Skin epidermis (tissue), 12 donors: ENCODE measurements at regions not wholly inside any gene's neighbourhood (a gene's known extent, or its start where the extent isn't known, plus 50 kb on each side); places are given as distances from the start of the nearest gene placed in this dataset.
"Not testable (repeated sequence)": the region's sequence is repeated elsewhere in the genome, so short reads cannot be mapped to it uniquely, and the experiment has no call there.

Experiments
- H3K27ac ChIP-seq, 21 experiments: fragments of 200-600 bp; sonication (generic) in 11 of 21; one replicate each; pipeline ENCODE4 v1.5.0; 2020; ENCODE audit warnings: mild to moderate bottlenecking in 3 of 21, inconsistent platforms in 2 of 21, moderate library complexity in 2 of 21
- H3K4me3 ChIP-seq, 7 experiments: fragments of 200-600 bp; sonication (generic) in 2 of 7; one replicate each; pipeline ENCODE4 v1.5.0; 2020; ENCODE audit warnings: inconsistent platforms in 2 of 7, mild to moderate bottlenecking in 2 of 7, moderate library complexity in 1 of 7

DNA sequence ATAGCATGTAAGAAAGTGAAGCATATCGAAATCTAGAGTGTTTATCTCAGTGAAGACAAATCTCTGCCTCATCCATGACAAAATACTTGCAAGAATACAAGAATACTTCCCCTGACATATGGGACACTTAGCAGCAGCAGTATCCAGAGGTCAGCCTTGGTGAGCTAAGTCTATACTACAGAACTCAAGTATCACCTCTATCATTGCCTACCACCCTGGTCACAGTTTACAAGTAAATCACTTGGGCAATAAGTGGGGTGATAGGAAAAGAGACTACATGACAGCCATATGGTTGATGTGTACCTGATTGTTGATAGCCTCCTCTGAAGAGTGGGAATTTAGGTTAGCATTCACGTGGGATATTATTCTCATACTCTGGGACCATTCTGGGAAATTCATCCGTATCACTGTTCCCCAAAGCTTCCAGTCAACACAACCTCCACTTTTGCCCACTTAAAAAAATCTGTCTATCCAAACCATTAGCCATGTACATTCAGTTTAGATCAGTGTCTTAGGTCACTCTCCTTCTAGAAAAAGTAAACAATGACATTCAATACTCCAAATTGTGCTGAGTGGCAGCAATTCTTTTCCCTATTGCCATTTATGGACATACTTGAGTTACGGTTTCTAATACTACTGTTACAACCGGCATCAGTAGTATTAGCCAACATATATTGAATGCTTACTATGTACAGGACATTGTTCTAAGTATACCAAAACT lies 118.2 kb upstream of the PRSS16 start:
- Histone ChIP-seq H3K4me3 (no peak overlapping the region), H3K27ac (peak overlapping the region in 1 of 21 experiments; percentile 16)

DNA sequence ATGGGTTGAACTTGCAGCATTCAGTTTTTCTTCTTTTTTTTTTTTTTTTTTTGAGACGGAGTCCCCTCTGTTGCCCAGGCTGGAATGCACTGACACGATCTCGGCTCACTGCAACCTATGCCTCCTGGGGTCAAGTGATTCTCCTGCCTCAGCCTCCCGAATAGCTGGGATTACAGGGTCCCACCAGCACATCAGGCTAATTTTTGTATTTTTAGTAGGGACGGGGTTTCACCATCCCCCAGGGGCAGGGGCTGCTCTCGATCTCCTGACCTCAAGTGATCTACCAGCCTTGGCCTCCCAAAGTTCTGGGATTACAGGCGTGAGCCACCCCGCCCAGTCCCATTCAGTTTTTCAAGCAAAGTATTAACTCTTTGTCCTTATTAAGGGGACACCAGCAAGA lies 117.6 kb upstream of the PRSS16 start:
- Histone ChIP-seq H3K4me3 (no peak overlapping the region), H3K27ac (no peak overlapping the region)

DNA sequence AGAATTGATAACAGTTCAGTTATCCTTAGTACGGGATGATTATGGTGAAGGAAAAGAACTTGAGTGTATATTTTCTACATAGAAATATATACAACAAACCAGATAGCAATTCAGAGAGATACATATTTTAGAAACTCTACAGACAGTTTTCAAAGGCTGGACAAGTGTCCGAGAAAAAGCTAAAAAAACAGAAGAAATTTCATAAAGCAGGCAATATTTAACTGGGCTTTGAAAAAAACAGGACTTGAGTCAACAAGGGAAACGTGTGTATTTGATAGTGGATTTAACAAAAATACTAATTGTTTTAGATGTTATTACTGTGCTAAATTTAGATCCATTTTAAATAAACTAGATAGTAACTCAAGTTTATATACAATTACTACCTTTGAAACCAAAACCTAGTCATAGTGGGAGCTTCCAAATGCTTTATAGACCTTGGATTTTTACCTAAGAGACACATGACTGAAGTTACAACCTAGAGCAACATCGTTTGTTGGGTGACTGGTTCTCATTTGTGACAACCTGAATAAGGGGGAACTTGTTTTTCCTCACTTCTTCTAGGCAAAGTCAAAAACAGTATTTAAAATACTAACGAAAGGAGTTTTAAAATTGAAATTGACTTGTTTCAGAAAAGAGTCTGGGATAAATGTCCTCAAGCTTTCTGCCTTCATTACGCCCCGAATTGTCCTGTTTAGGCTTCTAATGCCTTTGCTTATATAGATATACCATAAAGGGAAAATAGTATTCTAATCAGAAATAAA lies 116.7 kb upstream of the PRSS16 start:
- Histone ChIP-seq H3K27ac (peak overlapping the region in 17 of 21 experiments; percentile 26 to 87 (median 72)), H3K4me3 (peak overlapping the region; percentile 33 to 56 (median 51))

DNA sequence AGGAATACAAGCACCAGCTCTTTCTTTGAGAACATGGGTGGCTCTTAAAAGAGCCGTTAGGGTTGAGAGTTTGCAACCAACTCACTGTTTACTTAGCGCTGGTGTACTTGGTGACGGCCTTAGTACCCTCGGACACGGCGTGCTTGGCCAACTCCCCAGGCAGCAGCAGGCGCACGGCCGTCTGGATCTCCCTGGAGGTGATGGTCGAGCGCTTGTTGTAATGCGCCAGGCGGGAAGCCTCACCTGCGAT lies 115.3 kb upstream of the PRSS16 start:
- Histone ChIP-seq H3K4me3 (peak overlapping the region; percentile 33 to 56 (median 51)), H3K27ac (peak overlapping the region in 17 of 21 experiments; percentile 2 to 87 (median 71))

DNA sequence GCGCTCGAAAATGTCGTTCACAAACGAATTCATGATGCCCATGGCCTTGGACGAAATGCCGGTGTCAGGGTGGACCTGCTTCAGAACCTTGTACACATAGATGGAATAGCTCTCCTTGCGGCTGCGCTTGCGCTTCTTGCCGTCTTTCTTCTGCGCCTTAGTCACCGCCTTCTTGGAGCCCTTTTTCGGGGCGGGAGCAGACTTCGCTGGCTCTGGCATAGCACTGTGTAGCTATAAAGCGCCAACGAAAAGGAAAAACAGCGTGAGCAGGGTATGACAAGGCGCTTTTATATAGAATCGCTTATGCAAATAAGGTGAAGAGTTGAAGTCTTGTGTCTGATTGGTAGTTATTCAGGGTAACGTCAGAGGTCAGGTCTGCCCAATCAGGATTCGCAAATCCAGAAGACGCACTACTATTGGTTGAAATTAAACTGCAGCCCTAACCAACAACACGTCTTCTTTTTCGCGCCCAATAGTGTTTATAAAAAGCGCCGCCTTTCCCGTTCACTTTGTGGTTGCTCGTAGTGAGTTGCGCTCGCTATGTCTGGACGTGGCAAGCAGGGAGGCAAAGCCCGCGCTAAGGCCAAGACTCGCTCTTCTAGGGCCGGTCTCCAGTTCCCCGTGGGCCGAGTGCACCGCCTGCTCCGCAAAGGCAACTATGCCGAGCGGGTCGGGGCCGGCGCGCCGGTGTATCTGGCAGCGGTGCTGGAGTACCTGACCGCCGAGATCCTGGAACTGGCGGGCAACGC lies 114.8 kb upstream of the PRSS16 start:
- Histone ChIP-seq H3K4me3 (peak overlapping the region; percentile 41 to 58 (median 51)), H3K27ac (peak overlapping the region in 20 of 21 experiments; percentile 46 to 87 (median 72))

DNA sequence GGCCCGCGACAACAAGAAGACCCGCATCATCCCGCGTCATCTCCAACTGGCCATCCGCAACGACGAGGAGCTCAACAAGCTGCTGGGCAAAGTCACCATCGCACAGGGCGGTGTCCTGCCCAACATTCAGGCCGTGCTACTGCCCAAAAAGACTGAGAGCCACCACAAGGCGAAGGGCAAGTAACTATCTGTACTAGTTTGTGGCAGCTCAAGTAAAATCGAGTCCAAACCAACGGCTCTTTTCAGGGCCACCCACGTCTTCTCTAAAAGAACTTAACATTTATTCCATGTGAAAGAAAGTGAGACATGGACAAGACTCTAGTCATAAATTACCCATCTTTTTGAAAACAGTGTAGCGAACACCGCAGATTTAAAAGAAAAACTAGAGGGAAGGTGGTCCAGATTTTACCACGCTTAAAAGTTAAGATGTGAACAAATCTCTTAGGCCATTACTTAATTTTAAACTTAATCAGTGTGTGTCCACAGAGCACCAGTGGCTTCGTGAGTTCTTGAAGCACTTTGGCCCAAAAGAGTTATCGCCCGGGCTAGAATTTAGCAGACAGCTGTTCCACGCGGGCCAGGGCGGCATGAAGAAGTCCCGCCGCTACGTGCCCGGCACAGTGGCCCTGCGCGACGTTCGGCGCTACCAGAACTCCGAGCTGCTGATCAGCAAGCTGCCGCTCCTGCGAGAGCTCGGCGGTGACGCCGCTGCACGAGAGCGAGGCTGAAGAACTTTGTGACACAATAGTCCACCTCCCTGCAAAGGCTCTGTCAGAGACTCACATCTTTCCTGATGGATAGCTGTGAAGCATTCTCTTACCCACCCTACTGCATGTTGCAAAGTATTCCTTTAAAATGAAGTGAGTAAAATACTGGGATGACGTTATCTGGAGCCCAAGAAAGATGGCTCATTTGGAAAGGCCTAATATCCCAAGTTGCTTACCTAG lies 113.9 kb upstream of the PRSS16 start:
- peak overlapping the region in 18 of 21 experiments; percentile 46 to 81 (median 62) for H3K27ac ChIP-seq
- peak overlapping the region; percentile 39 to 58 (median 51) for H3K4me3 ChIP-seq

DNA sequence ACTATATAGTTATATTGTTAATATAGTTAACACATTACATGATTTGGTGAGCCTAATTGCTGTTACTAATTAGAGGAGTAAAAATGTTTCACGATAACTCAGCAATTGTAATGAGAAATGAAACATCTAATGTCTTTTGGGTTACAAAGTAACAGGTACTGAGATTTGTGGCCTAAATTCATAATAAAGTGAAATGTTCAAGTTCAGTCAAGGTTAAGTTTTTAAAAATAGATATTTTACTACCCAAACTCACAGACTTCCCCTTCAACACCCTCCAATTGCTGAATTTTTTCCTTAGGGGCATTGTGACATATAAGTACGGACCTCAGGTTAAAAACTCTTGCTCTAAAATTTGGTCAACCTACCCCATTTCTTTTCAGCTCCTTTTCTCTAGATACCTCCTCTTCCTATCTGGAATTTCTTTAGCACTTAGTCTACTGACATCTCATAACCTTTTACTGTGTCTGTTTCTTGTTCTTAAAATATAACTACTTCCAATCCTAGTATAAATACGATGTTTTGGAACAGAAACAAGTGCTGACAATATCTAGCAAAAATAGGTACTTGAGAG lies 112.3 kb upstream of the PRSS16 start:
- no peak overlapping the region for H3K27ac ChIP-seq
- H3K4me3 ChIP-seq, result no peak overlapping the region

DNA sequence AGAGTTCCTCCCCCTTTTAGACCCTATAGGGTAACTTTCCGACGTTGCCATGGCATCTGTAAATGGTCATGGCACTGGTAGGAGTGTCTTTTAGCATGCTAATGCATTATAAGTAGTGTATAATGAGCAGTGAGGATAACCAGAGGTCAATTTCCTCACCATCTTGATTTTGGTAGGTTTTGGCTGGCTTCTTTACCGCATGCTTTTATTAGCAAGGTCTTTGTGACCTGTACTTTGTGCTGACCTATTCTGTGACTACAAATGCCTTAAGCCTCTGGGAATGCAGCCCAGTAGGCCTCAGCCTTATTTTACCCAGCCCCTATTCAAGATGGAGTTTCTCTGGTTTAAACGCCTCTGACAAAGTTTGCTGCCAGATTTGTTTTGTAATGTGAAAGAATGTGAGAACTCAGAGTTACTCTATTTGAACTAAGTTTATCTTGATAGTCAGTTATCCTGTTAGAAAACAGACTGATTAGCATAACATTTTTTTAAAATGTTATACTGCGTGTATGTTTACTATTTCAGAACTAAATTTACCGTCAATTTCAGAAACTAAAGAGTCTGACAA lies 111.3 kb upstream of the PRSS16 start:
- no peak overlapping the region for H3K27ac ChIP-seq
- no peak overlapping the region for H3K4me3 ChIP-seq

DNA sequence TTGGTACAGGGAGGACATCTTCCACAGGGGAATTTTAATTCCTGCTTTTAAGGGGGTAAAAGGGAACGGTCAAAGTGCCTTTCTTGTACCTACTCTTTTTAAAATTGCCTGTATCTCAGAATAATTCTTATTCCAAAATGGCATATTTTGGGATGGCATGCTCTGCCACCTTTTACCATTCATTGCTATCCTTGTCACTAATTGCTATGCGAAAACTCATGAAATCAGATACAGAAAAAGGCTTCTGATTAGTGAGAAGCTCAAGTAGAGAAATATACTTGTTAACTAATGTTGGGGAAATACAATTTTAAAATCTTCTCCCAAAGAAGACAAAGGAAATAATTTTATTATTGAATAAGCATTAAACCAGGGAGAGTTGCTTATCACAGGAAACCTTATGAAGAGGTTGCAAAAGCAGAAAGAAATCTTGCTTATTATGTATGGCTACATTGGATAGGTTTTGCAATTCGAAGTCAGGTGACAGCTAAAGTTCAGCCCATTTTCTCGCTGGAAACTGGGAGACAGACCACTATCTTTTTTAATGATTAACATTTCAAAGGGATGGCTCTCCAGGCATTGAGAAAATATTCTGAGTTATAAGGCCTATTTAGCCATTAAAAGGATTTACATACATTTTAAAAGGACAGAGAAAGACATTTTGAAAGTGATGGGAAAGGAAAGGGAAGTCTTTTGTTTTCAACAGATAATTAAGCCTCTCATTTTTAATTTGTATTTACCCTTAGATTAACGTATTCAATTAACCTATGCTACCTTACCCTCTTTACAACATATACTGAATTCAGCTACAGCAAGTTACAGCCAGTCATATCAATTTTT lies 110.3 kb upstream of the PRSS16 start:
- H3K4me3 ChIP-seq, result no peak overlapping the region
- peak overlapping the region in 1 of 21 experiments; percentile 92 for H3K27ac ChIP-seq

DNA sequence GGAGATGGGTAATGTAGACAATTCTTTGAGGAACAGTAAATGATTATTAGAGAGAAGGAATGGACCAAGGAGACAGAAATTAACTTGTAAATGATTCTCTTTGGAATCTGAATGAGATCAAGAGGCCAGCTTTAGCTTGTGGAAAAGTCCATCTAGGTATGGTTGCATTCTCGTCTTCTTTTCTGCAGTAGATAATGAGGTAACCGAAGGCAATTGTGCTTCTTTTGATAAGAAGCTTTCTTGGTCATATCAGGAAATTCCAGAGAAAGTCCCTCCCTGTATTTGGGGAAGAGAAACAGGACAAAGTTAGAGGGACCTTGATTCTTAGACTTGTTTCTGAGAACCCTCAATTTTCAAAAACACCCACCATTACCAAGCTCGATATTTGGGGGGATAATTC lies 109.1 kb upstream of the PRSS16 start:
- Histone ChIP-seq H3K27ac (peak overlapping the region in 7 of 21 experiments; percentile 71 to 95 (median 89)), H3K4me3 (no peak overlapping the region)

DNA sequence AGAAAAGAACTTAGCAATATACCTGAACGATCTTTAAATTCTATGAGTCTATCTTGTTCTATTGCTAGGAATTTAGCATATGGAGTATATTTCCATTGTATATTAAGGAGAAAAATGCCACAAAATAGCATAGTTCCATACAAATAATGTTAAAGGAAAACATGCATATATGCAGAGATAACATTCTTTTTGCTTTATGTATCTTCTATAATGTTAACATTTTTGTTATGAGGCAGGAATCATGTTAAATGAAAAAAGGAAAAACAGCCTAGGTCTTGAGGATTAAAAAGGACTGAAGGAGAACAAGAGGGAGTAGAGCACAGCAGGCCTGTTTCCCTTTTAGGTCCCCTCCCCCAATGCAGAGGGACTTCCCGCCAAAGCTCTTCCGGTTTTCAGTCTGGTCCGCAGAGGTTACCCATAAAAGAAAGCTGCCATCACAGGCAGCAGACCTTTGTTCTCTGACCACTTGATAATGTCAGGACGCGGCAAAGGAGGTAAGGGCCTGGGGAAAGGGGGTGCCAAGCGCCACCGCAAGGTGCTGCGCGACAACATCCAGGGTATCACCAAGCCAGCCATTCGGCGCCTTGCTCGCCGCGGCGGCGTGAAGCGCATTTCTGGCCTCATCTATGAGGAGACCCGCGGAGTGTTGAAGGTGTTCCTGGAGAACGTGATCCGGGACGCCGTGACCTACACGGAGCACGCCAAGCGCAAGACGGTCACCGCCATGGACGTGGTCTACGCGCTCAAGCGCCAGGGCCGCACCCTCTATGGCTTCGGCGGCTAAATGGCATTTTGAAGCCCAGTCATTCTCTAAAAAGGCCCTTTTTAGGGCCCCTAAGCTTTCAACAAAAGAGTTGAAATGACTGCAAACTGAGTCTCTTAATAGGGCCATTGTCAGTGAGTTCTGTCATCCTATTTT lies 108.4 kb upstream of the PRSS16 start:
- H3K4me3 ChIP-seq, result peak overlapping the region; percentile 48 to 58 (median 53)
- peak overlapping the region in 20 of 21 experiments; percentile 56 to 95 (median 80) for H3K27ac ChIP-seq

DNA sequence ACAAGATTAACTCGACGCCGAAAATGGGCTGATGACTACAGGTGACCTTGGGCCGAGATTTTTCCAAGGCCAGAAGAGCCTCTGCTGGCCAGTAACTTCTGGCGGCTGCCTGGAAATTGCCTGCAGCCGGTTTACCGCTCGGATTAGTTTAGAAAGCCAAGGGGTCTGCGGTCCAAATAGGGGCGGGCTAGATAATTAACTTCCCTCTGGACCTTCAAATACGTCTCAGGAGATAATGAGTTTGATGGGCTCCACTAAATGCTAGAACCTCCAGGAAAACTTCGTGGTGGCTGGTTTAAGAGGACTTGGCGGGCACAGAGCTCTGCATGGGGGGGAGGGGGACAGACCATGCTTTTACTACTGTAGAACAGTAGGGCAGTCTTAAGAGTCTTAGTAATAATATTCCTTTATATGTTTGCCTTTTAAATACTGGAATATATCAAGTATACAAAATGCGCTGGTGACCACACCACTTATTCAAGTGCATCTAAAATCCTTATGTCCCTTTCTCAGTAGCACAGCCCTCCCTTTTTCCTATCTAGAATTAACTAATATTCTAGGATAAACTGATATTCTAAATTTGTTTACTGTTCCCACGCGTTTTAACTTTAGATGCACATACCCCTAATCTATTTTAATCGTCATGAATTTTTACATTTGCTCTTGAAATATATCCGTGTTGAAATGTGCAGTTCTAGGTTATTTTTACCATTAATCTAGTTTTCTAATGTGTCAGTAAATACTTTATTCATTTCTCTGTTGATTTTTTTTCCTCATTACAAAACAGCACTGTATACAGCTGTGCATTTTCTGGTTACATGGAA lies 107.5 kb upstream of the PRSS16 start:
- Histone ChIP-seq H3K27ac (peak overlapping the region in 20 of 21 experiments; percentile 56 to 95 (median 80)), H3K4me3 (peak overlapping the region; percentile 48 to 58 (median 53))

DNA sequence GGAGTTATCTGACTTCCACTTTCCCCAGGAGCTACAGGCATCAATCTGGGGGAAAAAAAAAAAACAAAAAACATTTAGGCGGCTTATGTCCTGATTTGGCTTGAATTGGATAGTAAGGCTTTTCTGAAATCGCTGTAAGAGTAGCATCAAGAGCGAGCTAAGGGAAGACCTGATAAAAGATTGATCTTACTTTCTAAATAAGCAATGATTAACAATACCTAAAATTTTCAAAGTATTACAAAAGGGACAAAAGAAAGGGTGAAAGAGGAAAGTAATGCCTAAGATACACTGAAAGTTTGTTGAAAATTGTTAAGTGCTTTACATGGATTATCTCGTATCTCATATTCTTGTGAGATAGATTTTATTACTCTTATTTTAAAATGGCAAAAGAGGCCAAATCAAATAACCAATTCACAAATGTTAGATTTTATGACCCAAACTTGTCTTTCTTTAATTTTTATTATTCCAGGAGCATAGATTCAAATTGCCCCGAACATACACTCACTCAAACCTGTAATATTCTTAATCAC lies 106.4 kb upstream of the PRSS16 start:
- no peak overlapping the region for H3K4me3 ChIP-seq

DNA sequence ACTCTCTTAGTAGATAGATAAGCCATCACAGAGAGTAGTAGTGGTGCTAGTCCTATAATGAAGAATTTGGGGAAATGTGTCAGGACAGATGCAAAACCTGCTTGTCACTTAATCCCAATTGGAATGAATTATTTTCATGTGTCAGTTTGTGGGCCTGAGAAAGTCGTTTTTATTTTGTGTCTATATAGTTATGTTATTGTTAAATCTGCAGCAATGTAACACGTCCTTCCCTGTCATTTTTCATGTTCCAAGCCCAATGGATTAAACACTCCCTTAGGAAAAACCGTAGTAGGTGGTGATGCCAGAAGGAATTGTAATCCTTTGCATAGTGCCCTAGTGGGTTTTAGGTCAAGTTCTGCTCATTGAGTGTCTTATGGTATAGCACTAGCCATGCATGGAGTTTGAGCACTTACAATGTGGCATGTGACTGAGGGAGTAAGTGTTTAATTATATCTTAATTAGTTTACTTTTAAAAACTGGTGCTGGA lies 105.9 kb upstream of the PRSS16 start:
- Histone ChIP-seq H3K27ac (peak overlapping the region in 1 of 21 experiments; percentile 20), H3K4me3 (no peak overlapping the region)

More for the DNA sequence above, 106.4 kb upstream of the PRSS16 start:
- H3K27ac ChIP-seq, result peak overlapping the region in 1 of 21 experiments; percentile 20

DNA sequence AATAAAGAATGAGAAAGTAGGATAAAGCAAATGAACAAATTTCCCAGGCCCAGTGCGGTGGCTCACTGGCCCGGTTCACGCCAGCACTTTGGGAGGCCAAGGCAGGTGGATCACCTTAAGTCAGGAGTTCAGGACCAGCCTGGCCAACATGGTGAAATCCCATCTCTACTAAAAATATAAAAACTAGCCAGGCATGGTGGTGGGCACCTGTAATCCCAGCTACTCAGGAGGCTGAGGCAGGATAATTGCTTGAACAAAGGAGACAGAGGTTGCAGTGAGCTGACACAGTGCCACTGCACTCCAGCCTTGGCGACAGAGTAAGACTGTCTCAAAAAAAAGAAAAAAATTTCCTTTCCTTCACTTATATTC lies 104.5 kb upstream of the PRSS16 start:
- not testable (repeated sequence) for H3K27ac ChIP-seq, H3K4me3 ChIP-seq
